ENCODE measurements at regions not wholly inside any gene's neighbourhood (a gene's known extent, or its start where the extent isn't known, plus 50 kb on each side); places are given as distances from the start of the nearest gene placed in this dataset.

DNA sequence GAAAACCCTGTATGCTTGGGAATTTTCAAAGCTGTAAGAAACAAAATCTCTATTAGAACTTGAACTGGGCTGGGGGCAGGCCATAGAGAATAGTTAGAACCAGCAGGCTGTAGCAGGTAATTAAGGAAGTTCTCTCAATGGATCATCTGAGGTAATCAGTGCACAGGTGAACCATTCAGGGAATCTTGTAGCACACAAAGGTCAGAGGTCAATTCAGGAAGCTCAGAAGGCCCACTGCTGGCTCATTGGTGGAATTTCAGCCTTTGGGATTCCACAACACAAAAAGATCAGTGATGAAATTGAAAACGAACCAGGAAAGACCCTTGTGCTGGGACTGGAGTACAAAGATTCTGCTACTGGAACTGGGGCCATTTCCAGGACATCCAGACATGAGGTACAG lies 82.0 kb downstream of the TMEM168 start:
- ATAC-seq (ENCODE audit: low FRiP score in 2 of 2) (no peak), DNase-seq (no peak)
- Histone ChIP-seq H3K4me1 (no peaks in the 10 kb centered on the region), H3K27me3 (no peaks in the 10 kb centered on the region), H3K36me3 (no peaks in the 10 kb centered on the region), H3K9me3 (no peaks in the 10 kb centered on the region), H3K4me3 (no peak overlapping the region), H3K27ac (no peak overlapping the region)
- no peak for TF ChIP-seq EP300 (IDR thresholded peaks at IDR 0.05)
- TF ChIP-seq, protein P1, sequence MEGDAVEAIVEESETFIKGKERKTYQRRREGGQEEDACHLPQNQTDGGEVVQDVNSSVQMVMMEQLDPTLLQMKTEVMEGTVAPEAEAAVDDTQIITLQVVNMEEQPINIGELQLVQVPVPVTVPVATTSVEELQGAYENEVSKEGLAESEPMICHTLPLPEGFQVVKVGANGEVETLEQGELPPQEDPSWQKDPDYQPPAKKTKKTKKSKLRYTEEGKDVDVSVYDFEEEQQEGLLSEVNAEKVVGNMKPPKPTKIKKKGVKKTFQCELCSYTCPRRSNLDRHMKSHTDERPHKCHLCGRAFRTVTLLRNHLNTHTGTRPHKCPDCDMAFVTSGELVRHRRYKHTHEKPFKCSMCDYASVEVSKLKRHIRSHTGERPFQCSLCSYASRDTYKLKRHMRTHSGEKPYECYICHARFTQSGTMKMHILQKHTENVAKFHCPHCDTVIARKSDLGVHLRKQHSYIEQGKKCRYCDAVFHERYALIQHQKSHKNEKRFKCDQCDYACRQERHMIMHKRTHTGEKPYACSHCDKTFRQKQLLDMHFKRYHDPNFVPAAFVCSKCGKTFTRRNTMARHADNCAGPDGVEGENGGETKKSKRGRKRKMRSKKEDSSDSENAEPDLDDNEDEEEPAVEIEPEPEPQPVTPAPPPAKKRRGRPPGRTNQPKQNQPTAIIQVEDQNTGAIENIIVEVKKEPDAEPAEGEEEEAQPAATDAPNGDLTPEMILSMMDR (IDR thresholded peaks at IDR 0.05), result no peak
- TF ChIP-seq POLR2A (IDR thresholded peaks at IDR 0.05), result no peak
- TF ChIP-seq POLR2AphosphoS5 (IDR thresholded peaks at IDR 0.05), result no peak
- 50 to 53% methylated on average over 1 of the region's 1 CpG for WGBS, 2 donors

Measured in upper lobe of left lung (tissue), 6 donors.